NCI-H2107 treated with DMSO at 0.1 percent for 48 hours (cell line): ENCODE measurements at regions not wholly inside any gene's neighbourhood (a gene's known extent, or its start where the extent isn't known, plus 50 kb on each side); places are given as distances from the start of the nearest gene placed in this dataset.
"Not testable (repeated sequence)": the region's sequence is repeated elsewhere in the genome, so short reads cannot be mapped to it uniquely, and the experiment has no call there.

ENCODE experiments used
- DNase-seq: peaks from one replicate; lab custom pipeline; 2025; ENCODE audit not compliant: unreplicated experiment; lab: John Stamatoyannopoulos, UW

- DNase-seq = no peak
These were observed 259.2 kb downstream of the MATN1 start for GRCh38 chr1:30464187-30464617.

- DNase-seq = no peak
These were observed 260.5 kb downstream of the MATN1 start for GRCh38 chr1:30462826-30463425.

- DNase-seq = no peak
These were observed 261.2 kb downstream of the MATN1 start for GRCh38 chr1:30462166-30462565.

GRCh38 chr1:30461640-30462039, 261.7 kb downstream of the MATN1 start:
- DNase-seq = no peak

DNA sequence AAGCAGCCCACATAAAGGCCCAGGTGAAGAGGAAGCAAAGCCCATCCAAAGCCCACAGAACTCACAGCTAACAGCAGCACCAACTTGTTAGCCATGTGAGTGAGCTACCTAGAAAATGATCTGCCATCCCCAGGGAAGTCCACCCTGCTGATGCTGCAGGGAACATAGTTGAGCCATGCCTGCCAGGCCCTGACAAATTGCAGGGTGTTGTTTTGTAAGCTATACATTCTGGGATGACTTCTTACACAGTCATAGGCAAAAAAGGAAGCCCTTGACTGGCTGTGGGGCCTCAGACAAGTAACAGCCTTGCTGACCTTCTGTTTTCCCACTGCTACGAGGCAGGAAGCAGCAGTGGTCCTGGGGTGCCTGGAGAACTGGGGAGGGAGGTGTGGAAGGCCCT, 262.7 kb downstream of the MATN1 start:
- DNase-seq = no peak

DNA sequence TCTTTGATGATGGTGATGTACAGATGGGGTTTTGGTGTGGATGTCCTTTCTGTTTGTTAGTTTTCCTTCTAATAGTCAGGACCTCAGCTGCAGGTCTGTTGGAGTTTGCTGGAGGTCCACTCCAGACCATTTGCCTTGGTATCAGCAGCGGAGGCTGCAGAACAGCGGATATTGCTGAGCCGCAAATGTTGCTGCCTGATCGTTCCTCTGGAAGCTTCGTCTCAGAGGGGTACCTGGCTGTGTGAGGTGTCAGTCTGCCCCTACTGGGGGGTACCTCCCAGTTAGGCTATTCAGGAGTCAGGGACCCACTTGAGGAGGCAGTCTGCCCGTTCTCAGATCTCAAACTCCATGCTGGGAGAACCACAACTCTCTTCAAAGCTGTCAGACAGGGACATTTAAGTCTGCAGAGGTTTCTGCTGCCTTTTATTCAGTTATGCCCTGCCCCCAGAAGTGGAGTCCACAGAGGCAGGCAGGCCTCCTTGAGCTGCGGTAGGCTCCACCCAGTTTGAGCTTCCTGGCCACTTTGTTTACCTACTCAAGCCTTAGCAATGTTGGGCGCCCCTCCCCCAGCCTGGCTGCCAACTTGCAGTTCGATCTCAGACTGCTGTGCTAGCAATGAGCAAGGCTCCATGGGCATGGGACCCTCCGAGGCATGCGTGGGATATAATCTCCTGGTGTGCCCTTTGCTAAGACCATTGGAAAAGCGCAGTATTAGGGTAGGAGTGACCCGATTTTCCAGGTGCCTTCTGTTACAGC, 264.5 kb downstream of the MATN1 start:
- DNase-seq = not testable (repeated sequence)

DNA sequence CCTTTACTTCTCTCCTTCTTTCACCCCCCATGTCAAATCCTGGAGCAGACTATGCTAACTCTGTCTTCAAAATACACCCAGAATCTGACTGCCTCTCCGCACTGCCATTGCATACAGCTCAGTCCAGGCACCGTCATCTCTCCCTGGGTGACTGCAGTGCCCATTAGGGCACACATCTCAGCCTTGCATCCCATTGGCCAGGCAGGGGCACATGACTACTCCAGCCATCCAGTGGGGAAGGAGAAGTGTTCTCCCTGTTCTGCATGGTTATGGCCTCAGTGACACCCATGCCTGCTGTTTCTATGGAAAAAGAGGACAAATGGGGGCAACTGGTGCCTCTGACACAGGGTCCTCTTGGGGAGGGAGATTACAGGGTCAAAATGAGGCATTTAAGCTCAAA, 270.5 kb downstream of the MATN1 start:
- no peak for DNase-seq

GRCh38 chr1:30452170-30452569, 271.2 kb downstream of the MATN1 start:
- no peak for DNase-seq

- no peak for DNase-seq
These were observed 271.8 kb downstream of the MATN1 start for GRCh38 chr1:30451532-30452125.

GRCh38 chr1:30450818-30451233, 272.6 kb downstream of the MATN1 start:
- DNase-seq = no peak

DNA sequence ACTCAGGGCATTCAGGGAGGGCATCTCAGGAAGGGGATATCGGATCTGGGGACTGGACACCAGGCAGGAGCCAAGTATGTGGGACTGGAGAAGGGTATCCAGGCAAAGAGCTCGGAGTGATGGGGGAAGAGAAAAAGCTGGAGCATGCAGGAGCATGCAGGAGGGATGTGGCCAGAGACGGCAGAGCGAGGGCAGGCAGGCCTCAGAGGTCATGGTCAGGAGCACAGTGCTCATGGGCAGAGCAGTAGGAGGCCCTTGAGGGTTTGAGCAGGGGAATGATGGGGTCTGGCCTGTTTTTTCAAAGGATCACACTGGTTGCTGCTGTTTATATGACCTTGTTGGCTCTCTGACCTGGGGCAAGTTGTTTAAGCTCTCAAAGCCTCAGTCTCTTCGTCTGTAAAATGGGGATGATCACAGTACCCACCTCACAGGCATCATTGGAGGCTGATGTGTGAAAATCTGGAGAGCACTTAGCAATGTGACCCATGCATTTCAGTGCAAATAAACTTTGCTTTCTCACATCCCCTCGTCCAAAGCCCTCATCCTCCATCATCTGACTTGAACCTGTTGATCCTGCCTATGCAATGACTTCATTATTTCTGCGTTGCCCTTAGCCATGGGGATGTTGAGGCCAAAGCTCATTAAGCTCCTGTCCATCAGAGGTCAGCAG, 273.1 kb downstream of the MATN1 start:
- DNase-seq = no peak

- DNase-seq = no peak
These were observed 273.8 kb downstream of the MATN1 start for GRCh38 chr1:30449428-30450147.

GRCh38 chr1:30449003-30449402, 274.4 kb downstream of the MATN1 start:
- no peak for DNase-seq

GRCh38 chr1:30447701-30448100, 275.7 kb downstream of the MATN1 start:
- no peak for DNase-seq

- no peak for DNase-seq
These were observed 276.3 kb downstream of the MATN1 start for GRCh38 chr1:30447080-30447479.

- DNase-seq = no peak
These were observed 276.9 kb downstream of the MATN1 start for GRCh38 chr1:30446508-30446907.

DNA sequence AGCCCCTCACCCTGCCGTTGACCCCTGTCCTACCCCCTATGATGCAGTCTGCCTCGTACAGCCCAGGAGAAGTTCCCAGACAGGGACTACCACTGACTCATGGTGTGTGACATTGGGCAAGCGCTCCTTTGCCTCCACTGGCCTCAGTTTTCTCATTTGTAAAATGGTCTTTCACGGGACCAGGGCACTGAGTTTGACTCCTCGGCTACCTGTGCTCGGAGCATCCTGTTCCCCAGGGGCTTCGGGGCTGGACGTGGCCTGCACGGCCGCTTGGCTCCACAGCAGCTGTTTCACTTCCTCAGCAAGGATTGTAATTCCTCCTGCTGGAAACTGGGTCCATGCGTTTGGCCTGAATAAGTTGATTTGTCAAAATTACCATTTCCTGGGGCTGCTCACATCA, 277.3 kb downstream of the MATN1 start:
- DNase-seq = no peak

DNA sequence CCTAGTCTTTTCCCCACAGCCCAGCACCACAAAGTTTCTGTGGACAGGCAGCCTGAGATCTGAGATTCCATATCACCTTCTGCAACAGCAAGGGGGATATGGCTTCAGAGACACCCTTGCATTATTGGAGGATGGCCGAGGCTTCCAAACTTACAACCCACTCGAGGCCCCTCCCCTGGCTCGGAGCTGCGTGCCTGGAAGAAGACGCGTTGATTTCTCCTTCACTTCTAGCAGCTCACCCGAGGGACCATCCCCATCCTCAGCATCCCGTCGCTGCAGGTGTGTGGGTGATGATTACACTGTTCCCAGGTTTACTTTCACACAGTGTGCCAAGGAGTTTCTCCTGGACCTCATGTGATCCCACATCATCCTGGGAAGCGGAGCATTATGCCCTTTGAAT, 277.9 kb downstream of the MATN1 start:
- DNase-seq = no peak

DNA sequence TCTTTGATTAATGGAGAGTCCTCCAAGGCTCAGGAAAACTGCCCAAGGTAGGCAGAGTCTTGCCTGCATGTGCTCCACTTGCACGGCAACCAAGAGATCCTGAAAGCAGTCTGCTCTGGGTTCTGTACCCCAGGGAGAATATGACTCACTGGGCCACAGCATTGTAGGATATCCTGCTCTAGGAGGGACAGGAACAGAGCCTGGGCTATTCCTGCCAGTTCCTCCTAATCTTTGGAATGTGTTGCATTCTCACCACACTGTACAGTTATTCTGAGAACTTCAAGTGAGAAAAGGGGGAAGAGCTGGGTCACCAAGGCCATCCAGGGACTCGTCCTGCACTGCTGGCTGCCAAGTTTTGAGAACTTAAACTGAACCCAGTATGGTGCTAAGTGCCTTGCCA, 278.5 kb downstream of the MATN1 start:
- no peak for DNase-seq

GRCh38 chr1:30444401-30444800, 279.0 kb downstream of the MATN1 start:
- no peak for DNase-seq

DNA sequence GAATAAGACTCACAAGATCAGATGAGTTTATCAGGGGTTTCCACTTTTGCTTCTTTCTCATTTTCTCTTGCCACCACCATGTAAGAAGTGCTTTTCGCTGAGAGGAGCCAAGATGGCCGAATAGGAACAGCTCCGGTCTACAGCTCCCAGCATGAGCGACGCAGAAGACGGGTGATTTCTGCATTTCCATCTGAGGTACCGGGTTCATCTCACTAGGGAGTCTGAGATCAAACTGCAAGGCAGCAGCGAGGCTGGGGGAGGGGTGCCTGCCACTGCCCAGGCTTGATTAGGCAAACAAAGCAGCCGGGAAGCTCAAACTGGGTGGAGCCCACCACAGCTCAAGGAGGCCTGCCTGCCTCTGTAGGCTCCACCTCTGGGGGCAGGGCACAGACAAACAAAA, 285.1 kb downstream of the MATN1 start:
- DNase-seq = not testable (repeated sequence)
